Endothelial cell (in vitro differentiated cells): ENCODE measurements at regions not wholly inside any gene's neighbourhood (a gene's known extent, or its start where the extent isn't known, plus 50 kb on each side); places are given as distances from the start of the nearest gene placed in this dataset.
"Not testable (repeated sequence)": the region's sequence is repeated elsewhere in the genome, so short reads cannot be mapped to it uniquely, and the experiment has no call there.

Experiments
- DNase-seq: peaks from one replicate; pipeline ENCODE4 v3.0.0; 2021; ENCODE audit warnings: low spot score
- H3K27ac Mint-ChIP-seq: one replicate; pipeline ENCODE4 v1.8.0; 2021; ENCODE audit warnings: mixed read lengths, inconsistent platforms; ENCODE audit not compliant: unreplicated experiment
- H3K27me3 Mint-ChIP-seq: one replicate; pipeline ENCODE4 v1.8.0; 2021; ENCODE audit warnings: mild to moderate bottlenecking, moderate library complexity, mixed read lengths, inconsistent platforms; ENCODE audit not compliant: unreplicated experiment
- H3K36me3 Mint-ChIP-seq: one replicate; pipeline ENCODE4 v1.8.0; 2021; ENCODE audit warnings: mild to moderate bottlenecking, low read depth, mixed read lengths, inconsistent platforms; ENCODE audit not compliant: unreplicated experiment
- H3K4me1 Mint-ChIP-seq: one replicate; pipeline ENCODE4 v1.8.0; 2021; ENCODE audit warnings: mild to moderate bottlenecking, mixed read lengths, inconsistent platforms; ENCODE audit not compliant: unreplicated experiment
- H3K4me3 Mint-ChIP-seq: one replicate; pipeline ENCODE4 v1.8.0; 2021; ENCODE audit warnings: mild to moderate bottlenecking, mixed read lengths, inconsistent platforms; ENCODE audit not compliant: unreplicated experiment
- H3K9me3 Mint-ChIP-seq: one replicate; pipeline ENCODE4 v1.8.0; 2021; ENCODE audit warnings: mixed read lengths, inconsistent platforms; ENCODE audit not compliant: unreplicated experiment
- CTCF ChIP-seq: fragments of 200-600 bp; sonication (generic); IDR thresholded peaks from one replicate; pipeline ENCODE4 v1.5.0; 2021; ENCODE audit warnings: antibody characterized with exemption; ENCODE audit not compliant: unreplicated experiment

GRCh38 chr15:31200735-31201151 is 99.2 kb upstream of the TRPM1 start:
- no peak for TF ChIP-seq CTCF
- H3K4me1 Mint-ChIP-seq: peaks cover 3% of the 10 kb centered on the region
- no peaks in the 10 kb centered on the region for H3K36me3 Mint-ChIP-seq
- no peak overlapping the region for H3K27ac Mint-ChIP-seq
- no peak overlapping the region for H3K4me3 Mint-ChIP-seq
- peak; percentile 60 for DNase-seq
- peaks cover 5% of the 10 kb centered on the region for H3K27me3 Mint-ChIP-seq
- no peaks in the 10 kb centered on the region for H3K9me3 Mint-ChIP-seq

GRCh38 chr15:31202953-31203352 is 101.4 kb upstream of the TRPM1 start:
- Mint-ChIP-seq H3K27ac (no peak overlapping the region), H3K4me1 (peaks cover 3% of the 10 kb centered on the region), H3K27me3 (peaks cover 5% of the 10 kb centered on the region), H3K9me3 (no peaks in the 10 kb centered on the region), H3K36me3 (no peaks in the 10 kb centered on the region), H3K4me3 (no peak overlapping the region)
- no peak for TF ChIP-seq CTCF
- DNase-seq: no peak

GRCh38 chr15:31203999-31204398 is 102.5 kb upstream of the TRPM1 start:
- Mint-ChIP-seq H3K4me1 (peaks cover 3% of the 10 kb centered on the region), H3K9me3 (no peaks in the 10 kb centered on the region), H3K27me3 (peaks cover 6% of the 10 kb centered on the region), H3K27ac (no peak overlapping the region), H3K4me3 (no peak overlapping the region), H3K36me3 (no peaks in the 10 kb centered on the region)
- no peak for DNase-seq
- no peak for TF ChIP-seq CTCF

- H3K27me3 Mint-ChIP-seq: peaks cover 6% of the 10 kb centered on the region
- H3K9me3 Mint-ChIP-seq: peaks cover 3% of the 10 kb centered on the region
- H3K4me1 Mint-ChIP-seq: no peaks in the 10 kb centered on the region
- no peak for TF ChIP-seq CTCF
- no peak for DNase-seq
- no peaks in the 10 kb centered on the region for H3K36me3 Mint-ChIP-seq
- no peak overlapping the region for H3K27ac Mint-ChIP-seq
- no peak overlapping the region for H3K4me3 Mint-ChIP-seq
These were observed 105.1 kb upstream of the TRPM1 start for GRCh38 chr15:31206386-31207181.

GRCh38 chr15:31207246-31207645 is 105.7 kb upstream of the TRPM1 start:
- Mint-ChIP-seq H3K27me3 (peaks cover 3% of the 10 kb centered on the region), H3K9me3 (peaks cover 3% of the 10 kb centered on the region), H3K36me3 (no peaks in the 10 kb centered on the region), H3K4me1 (no peaks in the 10 kb centered on the region), H3K4me3 (no peak overlapping the region), H3K27ac (no peak overlapping the region)
- no peak for TF ChIP-seq CTCF
- no peak for DNase-seq

GRCh38 chr15:31207861-31208260 is 106.3 kb upstream of the TRPM1 start:
- H3K36me3 Mint-ChIP-seq, H3K27me3 Mint-ChIP-seq, H3K27ac Mint-ChIP-seq, DNase-seq, H3K4me1 Mint-ChIP-seq, H3K9me3 Mint-ChIP-seq, H3K4me3 Mint-ChIP-seq: not testable (repeated sequence)
